Colon (tissue), 2 donors: ENCODE measurements at regions not wholly inside any gene's neighbourhood (a gene's known extent, or its start where the extent isn't known, plus 50 kb on each side); places are given as distances from the start of the nearest gene placed in this dataset.
"Not testable (repeated sequence)": the region's sequence is repeated elsewhere in the genome, so short reads cannot be mapped to it uniquely, and the experiment has no call there.

ENCODE experiments used
- FAIRE-seq: peaks from 2 replicates; lab custom pipeline; 2012; peaks lifted over from hg19 to GRCh38; lab: Jason Lieb, UNC
- donor health status: control.
- donor health status: control.

DNA sequence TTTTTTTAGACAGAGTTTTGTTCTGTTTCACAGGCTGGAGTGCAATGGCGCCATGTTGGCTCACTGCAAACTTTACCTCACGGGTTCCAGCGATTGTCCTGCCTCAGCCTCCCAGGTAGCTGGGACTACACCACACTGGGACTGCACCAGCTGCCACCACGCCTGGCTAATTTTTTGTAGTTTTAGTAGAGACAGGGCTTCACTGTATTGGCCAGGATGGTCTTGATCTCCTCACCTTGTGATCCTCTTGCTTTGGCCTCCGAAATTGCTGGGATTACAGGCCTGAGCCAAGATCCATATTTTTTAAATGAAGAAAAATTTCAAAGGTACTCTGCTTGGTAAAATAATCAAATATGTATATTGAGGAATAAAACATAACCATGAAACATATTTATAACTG lies 195.8 kb upstream of the TPTE start:
- not testable (repeated sequence) for FAIRE-seq

DNA sequence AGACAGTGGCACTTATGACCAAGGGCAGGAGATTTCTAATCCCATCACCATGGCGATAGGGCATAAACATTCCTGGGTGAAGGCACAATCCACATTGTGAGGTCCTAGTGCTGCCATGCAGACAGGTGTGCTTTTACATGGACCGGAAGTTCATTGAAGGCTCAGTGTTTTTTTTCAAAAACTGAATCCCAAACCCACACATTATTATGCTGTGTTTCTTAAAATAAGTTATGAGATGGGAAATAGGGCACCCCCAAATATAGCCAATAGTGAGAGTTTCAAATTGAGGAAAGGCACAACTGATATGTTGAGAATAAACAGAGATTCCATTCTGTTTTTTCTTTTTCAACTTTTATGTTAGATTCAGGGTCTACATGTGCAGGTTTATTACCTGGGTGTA lies 195.2 kb upstream of the TPTE start:
- FAIRE-seq = not testable (repeated sequence)

DNA sequence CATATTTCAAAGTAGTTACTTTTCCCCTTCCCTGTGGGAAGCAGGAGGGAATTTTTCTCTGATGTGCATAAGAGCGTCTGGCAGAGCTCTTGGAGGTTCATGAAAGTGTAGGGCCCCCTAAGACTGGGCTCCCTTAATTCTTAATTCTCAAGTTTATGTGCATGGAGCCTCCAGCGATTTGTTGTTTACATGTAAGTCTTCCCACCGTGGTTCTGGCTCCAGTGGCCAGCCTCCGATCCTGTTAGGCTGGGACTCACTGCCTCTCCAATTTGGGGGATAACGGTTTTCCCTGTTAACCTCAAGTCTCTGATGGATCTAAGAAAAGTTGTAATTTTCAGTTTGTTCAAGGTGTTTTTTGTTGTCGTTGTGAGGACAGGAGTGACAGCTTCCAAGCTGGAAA lies 192.7 kb upstream of the TPTE start:
- FAIRE-seq = not testable (repeated sequence)

DNA sequence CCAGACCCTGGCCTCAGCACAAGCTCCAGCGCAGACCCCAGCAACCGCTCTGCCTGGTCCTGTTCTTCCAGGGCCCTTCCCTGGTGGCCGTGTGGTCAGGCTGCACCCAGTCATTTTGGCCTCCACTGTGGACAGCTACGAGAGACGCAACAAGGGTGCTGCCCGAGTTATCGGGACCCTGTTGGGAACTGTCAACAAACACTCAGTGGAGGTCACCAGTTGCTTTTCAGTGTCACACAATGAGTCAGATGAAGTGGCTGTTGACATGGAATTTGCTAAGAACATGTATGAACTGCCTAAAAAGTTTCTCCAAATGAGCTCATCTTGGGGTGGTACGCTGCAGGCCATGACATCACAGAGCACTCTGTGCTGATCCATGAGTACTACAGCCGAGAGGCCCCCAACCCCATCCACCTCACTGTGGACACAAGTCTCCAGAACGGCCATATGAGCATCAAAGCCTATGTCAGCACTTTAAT lies 190.7 kb upstream of the TPTE start:
- FAIRE-seq = not testable (repeated sequence)

DNA sequence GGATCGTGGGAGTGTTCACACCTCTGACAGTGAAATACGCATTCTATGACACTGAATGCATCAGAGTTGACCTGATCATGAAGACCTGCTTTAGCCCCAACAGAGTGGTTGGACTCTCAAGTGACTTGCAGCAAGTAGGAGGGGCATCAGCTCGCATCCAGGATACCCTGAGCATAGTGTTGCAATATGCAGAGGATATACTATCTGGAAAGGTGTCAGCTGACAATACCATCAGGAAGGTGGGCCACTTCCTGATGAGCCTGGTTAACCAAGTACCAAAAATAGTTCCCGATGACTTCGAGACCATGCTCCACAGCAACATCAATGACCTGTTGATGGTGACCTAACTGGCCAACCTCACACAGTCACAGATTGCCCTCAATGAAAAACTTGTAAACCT lies 190.2 kb upstream of the TPTE start:
- not testable (repeated sequence) for FAIRE-seq

DNA sequence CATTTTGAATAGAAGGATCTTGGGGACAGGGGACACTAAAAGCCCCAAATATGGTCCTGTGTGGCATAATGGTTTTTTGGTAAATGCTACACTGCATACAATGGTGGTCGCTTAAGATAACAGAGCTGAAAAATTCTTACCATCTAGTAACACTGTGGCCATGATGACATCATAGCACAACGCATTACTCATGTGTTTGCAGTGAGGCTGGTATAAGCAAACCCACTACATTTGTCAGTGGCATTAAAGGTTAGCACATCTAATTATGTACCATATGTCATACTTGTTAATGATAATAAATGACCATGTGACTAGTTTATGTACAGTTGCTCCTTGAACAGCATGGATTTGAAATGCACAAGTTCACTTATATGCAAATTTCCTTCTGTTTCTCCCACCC lies 188.4 kb upstream of the TPTE start:
- not testable (repeated sequence) for FAIRE-seq

DNA sequence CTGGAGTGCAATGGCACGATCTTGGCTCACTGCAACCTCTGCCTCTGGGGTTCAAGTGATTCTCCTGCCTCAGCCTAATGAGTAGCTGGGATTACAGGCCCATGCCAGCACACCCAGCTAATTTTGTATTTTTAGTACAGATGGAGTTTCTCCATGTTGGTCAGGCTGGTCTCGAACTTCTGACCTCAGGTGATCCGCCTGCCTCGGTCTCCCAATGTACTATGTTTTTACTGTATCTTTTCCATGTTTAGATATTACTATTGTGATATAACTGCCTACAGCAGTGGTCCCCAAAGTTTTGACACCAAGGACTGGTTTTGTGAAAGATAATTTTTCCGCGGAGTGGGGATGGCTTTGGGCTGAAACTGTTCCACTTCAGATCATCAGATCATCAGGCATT lies 187.0 kb upstream of the TPTE start:
- FAIRE-seq = not testable (repeated sequence)

DNA sequence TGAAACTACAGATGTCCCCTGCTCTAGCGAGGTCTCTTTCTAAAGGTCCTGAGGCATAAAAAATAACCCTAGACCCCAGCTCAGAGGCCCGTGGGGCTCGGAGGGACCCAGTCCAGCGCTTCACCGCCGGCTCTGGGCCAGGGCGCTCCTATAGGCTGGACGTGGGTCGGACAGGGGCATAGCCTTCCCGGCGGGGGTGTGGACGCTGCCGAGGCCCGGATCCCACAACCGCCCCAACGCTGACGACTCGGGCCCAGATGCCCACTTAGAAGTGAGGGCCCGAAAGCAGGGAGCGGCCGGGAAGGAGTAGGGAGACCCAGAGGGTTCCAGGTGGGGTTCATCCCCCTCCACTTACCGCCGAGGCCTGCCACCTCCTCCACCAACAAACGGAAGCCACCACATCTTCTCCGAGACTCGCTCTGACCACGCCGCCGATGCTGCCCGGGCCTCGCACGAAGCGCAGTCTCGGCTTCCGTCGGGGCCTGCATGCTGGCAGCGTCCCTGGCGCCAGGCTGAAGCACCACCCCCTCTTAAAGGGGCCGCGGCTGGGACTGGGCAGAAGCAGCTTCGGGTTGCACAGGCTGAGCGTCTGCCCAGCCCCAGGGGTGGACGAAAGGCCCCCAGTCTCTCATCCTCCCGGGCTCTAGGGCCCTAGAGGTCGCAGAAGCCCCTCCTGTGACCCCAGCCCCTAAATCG lies 179.0 kb upstream of the TPTE start:
- FAIRE-seq = not testable (repeated sequence)

DNA sequence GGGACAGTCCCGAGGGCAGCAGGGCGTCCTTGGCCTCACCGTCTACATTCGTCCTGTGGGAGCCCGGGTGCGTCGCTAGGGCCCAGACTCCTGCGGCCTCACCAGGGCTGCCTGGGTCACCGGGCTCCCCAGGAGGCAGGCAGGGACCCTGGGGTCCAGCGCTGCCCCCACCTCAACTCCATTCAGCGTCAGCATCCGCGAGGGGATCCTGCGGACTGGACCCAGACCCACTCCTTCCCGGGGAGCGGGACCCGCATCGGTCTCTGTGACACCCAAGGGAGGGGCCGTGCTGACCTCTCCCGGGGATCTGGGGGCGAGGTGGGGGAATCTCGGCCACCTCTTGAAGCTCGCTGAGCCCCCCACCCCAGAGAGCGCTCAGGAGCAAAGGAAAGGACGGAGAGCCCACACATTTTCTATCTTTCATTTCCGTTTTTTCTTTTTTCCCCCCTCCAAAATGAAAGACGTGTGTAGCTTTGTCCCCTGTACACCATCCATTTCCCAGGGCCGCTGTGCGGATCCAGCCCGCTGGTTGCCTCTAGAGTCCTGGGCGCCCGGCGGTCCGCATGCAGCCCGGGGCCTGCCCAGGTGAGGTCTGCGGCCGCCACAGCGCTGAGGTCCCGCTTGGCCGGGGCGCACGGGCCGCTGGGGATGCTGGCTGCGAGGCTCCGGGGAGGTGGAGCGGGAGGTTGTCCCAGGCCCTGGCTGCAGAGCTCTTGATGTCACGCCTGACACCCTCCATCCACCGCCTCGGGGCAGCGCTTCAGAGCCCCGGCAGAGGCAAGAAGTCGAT lies 178.0 kb upstream of the TPTE start:
- FAIRE-seq = not testable (repeated sequence)

DNA sequence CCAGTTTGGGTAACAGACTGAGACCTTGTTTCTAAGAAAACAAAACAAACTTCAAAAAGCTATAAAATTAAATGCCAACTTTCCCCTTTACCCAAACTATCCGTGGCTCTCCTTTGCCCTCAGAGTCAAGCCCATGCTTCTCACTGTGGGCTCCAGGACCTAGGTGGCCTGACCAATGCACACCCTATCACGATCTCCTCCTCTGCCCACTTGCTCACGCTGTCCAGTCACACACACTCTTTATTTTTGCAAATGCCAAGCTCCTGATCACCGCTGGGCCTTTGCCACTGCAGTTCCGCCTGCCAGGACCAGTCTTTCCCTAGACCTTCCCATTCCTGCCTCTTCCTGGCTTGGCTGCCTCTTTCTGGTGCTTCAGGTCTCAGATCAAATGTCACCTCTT lies 177.1 kb upstream of the TPTE start:
- not testable (repeated sequence) for FAIRE-seq

DNA sequence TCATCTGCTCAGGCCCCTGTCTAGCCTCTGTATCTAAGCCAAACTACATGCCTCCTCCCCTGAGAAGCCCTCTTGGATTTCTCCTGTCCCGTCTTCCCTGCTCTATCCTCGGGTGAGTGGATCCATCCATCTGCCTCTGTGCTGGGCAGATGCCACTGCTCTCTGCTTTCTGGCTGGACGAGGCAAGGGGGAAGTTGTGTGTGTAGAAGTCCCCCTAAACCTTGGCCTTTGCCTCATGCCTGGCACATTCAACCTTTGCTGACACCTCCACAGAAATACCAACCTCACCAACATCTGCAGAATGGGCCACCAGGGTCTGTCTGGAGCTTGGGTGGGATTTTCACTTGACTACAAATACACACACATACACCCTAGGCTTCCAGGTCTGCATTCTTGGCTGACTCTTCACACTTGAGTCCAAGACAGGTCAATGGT lies 176.2 kb upstream of the TPTE start:
- not testable (repeated sequence) for FAIRE-seq

DNA sequence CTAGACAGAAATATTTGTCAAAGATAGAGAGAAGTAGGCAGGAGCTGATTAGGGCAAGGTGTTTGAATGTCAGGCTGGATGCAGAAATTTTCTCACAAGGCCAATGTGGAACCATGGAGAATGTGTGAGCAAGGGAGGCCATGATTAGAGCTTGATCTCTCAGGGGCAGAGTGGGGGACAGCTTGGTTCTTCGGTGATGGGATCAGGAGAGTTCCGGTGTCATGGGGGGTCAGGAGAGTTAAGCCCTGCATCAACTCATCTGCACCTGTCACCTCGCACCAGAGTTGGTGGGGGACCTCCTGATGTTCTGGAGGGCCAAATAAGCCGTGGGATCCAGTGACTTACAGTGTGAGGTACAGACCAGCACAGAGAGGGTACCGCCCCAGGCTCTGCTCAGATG lies 175.1 kb upstream of the TPTE start:
- not testable (repeated sequence) for FAIRE-seq

DNA sequence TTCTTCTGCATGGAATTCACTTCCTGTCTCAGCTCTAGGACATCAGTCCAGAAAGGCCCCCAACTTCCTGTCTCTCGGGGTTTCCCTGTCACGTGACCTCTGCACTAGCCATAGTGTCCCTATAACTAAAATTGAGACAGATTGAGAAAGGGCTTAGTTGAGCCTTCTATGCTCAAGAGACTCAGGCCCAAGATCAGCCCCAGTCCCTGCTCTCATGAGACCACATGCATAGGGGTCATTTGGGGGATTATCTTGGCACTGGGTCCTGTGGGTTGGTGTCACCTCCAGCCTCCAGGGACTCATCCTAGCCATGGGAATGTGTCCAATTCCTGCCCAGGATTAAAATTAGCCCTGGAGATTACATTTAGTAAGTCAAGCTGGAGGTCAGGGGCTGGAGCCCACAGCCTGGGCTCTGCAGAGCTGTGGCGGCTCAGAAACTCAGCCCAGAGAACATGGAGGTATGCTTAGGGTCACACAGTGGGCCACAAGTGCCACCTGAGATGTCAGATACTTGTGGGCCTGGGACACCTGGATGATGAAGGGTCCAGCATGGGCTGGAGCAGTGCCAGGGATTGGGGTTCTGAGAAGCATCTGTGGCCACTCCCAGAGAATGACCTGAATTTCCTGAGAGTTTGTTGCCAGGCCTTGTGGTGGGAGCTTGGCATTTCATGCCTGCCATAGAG lies 174.3 kb upstream of the TPTE start:
- FAIRE-seq = not testable (repeated sequence)

DNA sequence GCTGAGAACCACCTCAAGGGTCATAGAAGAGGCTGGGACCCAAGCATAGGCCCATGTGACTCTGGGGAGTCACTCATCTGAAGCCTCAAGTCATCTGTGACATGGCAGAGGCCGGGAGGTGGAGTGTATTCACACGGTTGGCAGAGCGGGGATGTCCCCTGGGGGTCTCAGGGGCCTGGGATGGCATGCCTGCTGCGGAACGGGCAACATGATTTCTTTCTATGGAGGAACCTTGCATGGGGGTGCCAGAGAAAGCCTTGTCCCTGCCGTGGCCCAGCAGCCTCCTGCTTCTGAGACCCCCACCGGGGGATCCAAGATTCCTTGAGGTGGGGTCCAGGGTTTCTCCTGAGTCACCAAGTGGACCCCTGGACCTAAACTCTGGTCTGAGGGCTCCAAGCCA lies 173.7 kb upstream of the TPTE start:
- FAIRE-seq = not testable (repeated sequence)

DNA sequence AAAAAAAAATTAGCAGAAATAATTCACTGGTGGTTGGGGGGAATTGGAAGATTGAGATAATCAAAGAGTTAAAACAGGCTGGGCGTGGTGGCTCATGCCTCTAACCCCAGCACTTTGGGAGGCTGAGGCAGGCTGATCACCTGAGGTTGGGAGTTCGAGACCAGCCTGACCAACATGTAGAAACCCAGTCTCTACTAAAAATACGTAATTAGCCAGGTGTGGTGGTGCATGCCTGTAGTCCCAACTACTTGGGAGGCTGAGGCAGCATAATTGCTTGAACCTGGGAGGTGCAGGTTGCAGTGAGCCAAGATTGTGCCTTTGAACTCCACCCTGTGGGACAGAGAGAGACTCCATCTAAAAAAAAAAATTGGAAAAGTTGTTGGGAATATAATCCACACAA lies 173.2 kb upstream of the TPTE start:
- not testable (repeated sequence) for FAIRE-seq

DNA sequence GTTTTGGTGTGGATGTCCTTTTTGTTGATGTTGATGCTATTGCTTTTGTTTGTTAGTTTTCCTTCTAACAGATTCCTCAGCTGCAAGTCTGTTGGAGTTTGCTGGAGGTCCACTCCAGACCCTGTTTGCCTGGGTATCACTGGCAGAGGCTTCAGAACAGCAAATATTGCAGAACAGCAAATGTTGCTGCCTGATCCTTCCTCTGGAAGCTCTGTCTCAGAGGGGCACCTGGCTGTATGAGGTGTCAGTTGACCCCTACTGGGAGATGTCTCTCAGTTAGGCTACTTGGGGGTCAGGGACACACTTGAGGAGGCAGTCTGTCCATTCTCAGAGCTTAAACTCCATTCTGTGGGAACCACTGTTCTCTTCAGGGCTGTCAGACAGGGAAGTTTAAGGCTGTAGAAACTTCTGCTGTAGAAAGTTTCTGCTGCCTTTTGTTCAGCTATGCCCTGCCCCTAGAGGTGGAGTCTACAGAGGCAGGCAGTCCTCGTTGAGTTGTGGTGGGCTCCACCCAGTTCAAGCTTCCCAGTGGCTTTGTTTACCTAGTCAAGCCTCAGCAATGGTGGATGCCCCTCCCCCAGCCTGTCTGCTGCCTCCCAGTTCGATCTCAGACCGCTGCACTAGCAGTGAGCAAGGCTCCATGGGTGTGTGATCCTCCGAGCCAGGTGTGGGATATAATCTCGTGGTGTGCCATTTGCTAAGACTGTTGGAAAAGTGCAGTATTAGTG lies 166.4 kb upstream of the TPTE start:
- not testable (repeated sequence) for FAIRE-seq

DNA sequence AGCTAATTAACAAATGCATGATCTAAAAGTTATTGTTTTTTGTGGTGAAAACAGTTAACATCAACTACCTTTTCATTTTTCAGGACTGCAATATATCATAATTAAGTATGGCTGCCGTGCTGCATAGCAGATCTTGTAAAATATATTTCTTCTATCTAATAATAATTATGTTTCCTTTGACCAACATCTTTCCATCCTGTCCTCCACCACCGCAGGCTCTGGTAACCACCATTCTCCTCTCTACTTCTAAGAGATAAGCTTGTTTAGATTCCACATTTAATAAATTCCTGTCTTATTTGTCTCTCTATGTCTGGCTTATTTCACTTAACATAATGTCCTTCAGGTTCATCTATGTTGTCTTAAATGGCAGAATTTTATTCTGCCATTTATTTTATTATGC lies 162.3 kb upstream of the TPTE start:
- not testable (repeated sequence) for FAIRE-seq

DNA sequence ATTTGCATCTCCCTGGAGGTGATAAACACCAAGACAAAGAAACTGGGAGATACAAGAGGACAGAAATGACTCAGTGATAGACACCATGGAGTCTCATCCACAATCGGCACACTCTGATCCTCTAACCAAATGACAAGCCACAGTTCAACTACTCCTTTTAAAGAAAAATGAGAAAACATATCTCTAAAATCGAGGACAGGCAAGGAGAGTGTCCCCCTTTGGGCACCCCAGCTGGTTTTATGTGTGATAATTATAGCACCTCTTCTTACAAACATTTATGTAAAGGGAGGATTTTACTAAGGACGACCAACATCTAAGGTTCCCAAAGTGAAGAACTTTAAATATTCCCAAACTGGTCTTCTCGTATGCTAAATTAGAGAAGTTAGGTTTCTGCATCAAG lies 161.5 kb upstream of the TPTE start:
- FAIRE-seq = not testable (repeated sequence)

DNA sequence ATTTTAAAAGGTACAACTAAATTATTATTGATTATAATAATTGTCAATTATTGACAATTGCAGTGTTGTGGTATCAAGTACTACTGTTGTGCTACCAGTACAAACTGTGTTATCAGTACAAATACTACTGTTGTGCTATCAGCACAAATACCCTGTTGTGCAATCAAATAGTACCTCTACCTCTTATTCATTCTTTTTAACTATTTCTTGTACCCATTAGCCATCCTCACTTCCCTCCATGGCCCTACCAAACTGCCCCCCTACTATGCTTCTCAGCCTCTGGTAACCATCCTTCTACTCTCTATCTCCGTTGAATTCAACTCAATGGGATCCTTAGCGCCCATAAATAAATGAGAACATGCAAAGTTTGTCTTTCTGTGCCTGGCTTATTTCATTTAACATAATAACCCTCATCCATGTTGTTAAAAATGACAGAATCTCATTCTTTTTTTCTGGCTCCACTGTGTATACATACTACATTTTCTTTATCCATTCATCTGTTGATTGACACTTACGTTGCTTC lies 160.1 kb upstream of the TPTE start:
- not testable (repeated sequence) for FAIRE-seq

DNA sequence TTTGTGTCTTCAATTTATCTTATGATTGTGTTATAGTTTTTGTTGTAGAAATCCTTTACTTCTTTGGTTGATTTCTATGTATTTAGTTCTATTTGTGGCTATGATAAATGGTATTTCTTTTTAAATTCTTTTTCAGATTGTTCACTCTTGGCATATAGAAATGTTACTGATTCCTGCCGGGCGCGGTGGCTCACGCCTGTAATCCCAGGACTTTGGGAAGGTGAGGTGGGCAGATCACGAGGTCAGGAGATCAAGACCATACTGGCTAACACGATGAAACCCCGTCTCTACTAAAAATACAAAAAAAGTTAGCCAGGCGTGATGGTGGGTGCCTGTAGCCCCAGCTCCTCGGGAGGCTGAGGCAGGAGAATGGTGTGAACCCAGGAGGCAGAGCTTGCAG lies 158.6 kb upstream of the TPTE start:
- not testable (repeated sequence) for FAIRE-seq

DNA sequence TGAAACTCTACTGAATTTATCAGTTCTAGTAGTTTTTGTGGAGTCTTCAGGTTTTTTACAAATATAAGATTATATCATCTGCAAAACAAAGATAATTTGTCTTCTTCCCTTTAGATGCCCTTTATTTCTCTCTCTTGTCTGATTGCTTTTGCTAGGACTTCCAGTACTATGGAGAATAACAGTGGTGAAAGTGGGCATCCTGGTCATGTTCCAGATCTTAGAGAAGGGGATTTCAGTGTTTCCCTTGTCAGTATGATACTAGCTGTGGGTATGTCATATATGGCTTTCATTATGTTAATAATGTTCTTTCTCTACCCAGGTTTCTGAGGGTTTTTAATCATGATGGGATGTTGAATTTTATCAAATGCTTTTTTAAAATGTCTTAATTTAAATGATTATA lies 158.1 kb upstream of the TPTE start:
- FAIRE-seq = not testable (repeated sequence)

DNA sequence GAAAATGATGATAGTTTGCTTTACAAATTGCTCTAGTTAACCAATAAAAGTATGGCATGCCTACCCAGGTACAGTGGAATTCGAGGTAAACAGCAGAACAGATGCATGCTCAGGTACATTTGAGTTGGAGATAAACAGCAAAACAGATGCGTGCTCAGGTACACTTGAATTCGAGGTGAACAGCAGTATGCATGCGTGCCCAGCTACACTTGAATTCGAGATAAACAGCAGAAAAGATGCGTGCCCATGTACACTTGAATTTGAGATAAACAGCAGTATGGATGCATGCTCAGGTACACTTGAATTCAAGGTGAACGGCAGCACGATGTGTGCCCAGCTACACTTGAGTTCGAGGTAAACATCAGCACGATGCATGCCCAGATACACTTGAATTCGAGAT lies 155.2 kb upstream of the TPTE start:
- FAIRE-seq = not testable (repeated sequence)
